WERI-Rb-1 (cell line): ENCODE measurements at regions not wholly inside any gene's neighbourhood (a gene's known extent, or its start where the extent isn't known, plus 50 kb on each side); places are given as distances from the start of the nearest gene placed in this dataset.

Experiments
- DNase-seq: peaks from one replicate; pipeline ENCODE4 v3.0.0-alpha.2; 2020
- H3K27ac ChIP-seq: fragments of 250-450 bp; sonication (Bioruptor Pico); 2 replicates; pipeline ENCODE4 v1.5.1; 2020; ENCODE audit warnings: mild to moderate bottlenecking, moderate library complexity
- H3K27me3 ChIP-seq: fragments of 250-450 bp; sonication (Bioruptor Pico); 2 replicates; pipeline ENCODE4 v1.5.1; 2021; ENCODE audit warnings: mild to moderate bottlenecking, low read depth, moderate library complexity; ENCODE audit not compliant: insufficient read depth, severe bottlenecking
- H3K36me3 ChIP-seq: fragments of 250-450 bp; sonication (Bioruptor Pico); 2 replicates; pipeline ENCODE4 v1.5.1; 2020; ENCODE audit warnings: mild to moderate bottlenecking, moderate library complexity
- H3K4me3 ChIP-seq: 2 replicates; pipeline ENCODE4 v1.5.1; 2011; ENCODE audit warnings: low read depth, mild to moderate bottlenecking, control low read depth, low read length
- H3K9me3 ChIP-seq: fragments of 250-450 bp; sonication (Bioruptor Pico); 2 replicates; pipeline ENCODE4 v1.5.1; 2021; ENCODE audit warnings: mild to moderate bottlenecking, moderate library complexity; ENCODE audit not compliant: severe bottlenecking
- TF ChIP-seq, protein P1 (sequence below): IDR thresholded peaks from 2 replicates; pipeline ENCODE4 v1.5.1; 2011; ENCODE audit warnings: low read depth, mild to moderate bottlenecking, control low read depth, inconsistent platforms, low read length

DNA sequence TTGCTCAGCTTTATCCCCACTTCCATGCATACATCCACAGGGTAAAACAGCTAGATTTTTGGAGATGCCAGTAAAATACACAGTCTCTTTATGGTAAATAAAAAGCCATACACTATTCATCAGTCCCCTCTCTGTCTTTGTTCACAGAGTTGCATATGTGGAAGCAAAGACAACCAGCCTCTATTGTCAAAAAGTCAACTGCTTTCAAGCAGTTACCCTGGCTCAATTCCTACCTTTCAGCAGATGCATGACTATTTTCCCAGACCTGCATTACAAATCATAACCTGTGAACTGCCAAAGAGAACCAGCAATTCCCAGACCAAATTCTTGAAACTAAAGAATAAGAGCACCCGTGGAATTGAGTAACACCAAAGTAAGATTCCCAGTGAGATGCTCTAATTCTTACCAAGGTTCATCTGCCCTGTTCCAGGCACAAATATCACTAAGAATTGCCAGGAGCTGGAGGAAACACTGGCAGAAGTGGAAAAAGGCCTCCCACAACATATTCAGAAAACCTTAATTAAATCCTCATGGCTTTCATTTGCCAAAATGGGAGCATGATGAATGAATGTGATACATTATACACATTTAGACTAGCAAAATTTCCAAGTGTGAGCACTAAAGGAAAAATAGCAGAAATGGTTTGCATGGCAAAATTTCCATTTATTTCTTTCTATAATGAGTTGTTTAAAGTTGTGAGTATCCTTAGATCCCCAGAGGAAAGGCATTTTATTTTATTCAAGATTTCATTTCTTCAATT, 391.2 kb upstream of the ADGRL3 start:
- Histone ChIP-seq H3K9me3 (no peaks in the 10 kb centered on the region), H3K36me3 (no peaks in the 10 kb centered on the region), H3K27me3 (no peaks in the 10 kb centered on the region), H3K4me3 (no peak overlapping the region), H3K27ac (no peak overlapping the region)
- TF ChIP-seq, protein P1, sequence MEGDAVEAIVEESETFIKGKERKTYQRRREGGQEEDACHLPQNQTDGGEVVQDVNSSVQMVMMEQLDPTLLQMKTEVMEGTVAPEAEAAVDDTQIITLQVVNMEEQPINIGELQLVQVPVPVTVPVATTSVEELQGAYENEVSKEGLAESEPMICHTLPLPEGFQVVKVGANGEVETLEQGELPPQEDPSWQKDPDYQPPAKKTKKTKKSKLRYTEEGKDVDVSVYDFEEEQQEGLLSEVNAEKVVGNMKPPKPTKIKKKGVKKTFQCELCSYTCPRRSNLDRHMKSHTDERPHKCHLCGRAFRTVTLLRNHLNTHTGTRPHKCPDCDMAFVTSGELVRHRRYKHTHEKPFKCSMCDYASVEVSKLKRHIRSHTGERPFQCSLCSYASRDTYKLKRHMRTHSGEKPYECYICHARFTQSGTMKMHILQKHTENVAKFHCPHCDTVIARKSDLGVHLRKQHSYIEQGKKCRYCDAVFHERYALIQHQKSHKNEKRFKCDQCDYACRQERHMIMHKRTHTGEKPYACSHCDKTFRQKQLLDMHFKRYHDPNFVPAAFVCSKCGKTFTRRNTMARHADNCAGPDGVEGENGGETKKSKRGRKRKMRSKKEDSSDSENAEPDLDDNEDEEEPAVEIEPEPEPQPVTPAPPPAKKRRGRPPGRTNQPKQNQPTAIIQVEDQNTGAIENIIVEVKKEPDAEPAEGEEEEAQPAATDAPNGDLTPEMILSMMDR = no peak
- no peak for DNase-seq

DNA sequence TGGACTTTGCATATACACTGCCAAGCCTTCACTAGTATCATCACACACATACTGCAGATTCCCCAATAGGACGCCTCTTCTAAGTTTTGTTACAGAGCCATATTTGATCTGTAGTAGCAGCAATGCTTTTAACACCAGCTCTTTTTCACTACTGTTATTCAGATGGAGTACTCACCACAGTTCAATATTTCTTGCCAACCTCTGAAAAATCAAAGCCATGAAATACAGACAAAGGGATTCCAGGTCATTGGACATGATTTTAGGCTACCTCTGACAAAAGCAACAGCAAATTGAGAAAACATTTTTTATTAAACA, 390.7 kb upstream of the ADGRL3 start:
- Histone ChIP-seq H3K27ac (no peak overlapping the region), H3K27me3 (no peaks in the 10 kb centered on the region)
- TF ChIP-seq, protein P1 = no peak

DNA sequence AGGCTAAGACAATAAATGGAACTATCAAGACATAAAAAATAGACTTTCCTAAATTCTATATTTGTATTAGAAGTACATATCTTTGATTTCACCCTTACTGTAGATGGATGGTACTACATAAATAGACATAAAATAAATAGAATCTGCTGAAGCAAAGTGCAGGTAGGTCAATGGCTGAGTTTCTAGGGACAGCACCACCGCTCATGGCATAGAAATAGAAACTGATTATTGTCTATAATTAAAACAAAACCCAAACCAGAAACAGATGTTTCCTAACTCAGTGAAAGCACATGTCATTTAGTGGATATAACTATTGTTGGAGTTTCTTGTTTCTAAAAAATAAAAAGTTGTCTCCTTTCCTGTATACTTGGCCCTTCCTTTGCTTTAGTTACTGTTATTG, 387.3 kb upstream of the ADGRL3 start:
- Histone ChIP-seq H3K27ac (no peak overlapping the region), H3K4me3 (no peak overlapping the region), H3K36me3 (no peaks in the 10 kb centered on the region), H3K27me3 (no peaks in the 10 kb centered on the region), H3K9me3 (no peaks in the 10 kb centered on the region)
- DNase-seq = no peak
- TF ChIP-seq, protein P1 = no peak

More for the DNA sequence above, 390.7 kb upstream of the ADGRL3 start:
- no peaks in the 10 kb centered on the region for H3K9me3 ChIP-seq
- no peaks in the 10 kb centered on the region for H3K36me3 ChIP-seq
- no peak overlapping the region for H3K4me3 ChIP-seq
- no peak for DNase-seq

DNA sequence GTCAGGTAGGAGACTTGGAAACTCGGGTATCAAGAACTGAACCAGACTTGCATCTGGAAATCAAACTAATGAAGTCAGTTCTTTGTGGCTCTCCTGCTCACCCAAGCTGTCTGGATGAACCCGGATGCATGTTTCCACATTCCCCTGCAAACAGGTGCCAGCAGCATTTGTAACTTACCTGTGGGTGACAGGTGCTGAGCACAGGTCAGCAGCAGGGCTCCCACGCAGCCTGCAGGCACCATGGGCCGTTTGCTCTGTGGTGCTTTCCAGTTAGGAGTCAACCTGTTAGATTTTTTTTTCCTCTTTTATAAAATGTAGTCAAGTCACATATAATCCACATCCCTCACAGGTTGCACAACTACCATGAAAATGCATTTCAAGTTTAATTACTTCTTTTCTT, 385.6 kb upstream of the ADGRL3 start:
- Histone ChIP-seq H3K27me3 (no peaks in the 10 kb centered on the region), H3K4me3 (no peak overlapping the region), H3K9me3 (no peaks in the 10 kb centered on the region), H3K27ac (no peak overlapping the region), H3K36me3 (no peaks in the 10 kb centered on the region)
- no peak for DNase-seq
- TF ChIP-seq, protein P1 = no peak

DNA sequence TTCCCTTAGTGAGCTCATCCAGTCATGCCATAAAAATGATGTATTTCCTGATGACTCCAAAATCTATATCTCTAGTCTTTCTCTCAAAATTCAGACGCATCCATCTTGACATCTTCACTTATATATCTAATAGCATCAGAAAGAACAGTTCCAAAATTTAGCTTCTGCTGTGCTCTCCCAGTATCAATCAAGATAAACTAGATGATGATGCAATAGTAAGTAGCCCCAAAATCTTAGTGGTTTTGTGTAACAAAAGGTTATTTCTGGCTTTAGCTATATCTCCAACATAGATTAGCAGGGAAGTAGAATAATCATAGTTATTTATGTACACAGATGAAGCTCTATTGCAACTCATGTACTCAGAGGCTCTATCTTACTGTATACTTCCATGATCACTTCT, 382.5 kb upstream of the ADGRL3 start:
- DNase-seq = no peak
- no peaks in the 10 kb centered on the region for H3K9me3 ChIP-seq
- H3K4me3 ChIP-seq = no peak overlapping the region
- no peak overlapping the region for H3K27ac ChIP-seq
- H3K36me3 ChIP-seq = no peaks in the 10 kb centered on the region
- TF ChIP-seq, protein P1 = no peak
- H3K27me3 ChIP-seq = no peaks in the 10 kb centered on the region

DNA sequence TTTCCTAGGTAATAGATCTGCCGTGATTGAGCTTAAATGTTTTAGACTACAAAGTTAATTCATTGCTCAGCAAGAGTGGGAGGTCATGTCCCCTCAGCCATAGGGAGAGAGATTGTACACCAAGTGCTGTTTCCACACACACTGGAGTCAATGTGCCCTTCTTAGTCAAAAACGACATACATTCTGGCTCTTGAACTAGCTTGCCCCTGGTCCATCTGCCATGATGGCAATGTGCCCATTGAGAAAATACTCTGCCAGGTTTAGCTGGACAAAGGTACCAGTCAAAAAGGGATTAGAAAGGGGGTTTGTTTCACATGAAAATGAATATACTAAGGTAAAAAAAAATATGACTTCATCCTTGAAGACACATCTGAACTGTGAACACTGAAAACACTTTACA, 377.1 kb upstream of the ADGRL3 start:
- no peak for DNase-seq
- H3K27me3 ChIP-seq = no peaks in the 10 kb centered on the region
- no peaks in the 10 kb centered on the region for H3K36me3 ChIP-seq
- no peaks in the 10 kb centered on the region for H3K9me3 ChIP-seq
- TF ChIP-seq, protein P1 = no peak
- H3K27ac ChIP-seq = no peak overlapping the region
- H3K4me3 ChIP-seq = no peak overlapping the region
